ENCODE measurements at regions not wholly inside any gene's neighbourhood (a gene's known extent, or its start where the extent isn't known, plus 50 kb on each side); places are given as distances from the start of the nearest gene placed in this dataset.
A peak's percentile ranks its signal among the peaks of the same experiment; 100 is the strongest.
"Not testable (repeated sequence)": the region's sequence is repeated elsewhere in the genome, so short reads cannot be mapped to it uniquely, and the experiment has no call there.

DNA sequence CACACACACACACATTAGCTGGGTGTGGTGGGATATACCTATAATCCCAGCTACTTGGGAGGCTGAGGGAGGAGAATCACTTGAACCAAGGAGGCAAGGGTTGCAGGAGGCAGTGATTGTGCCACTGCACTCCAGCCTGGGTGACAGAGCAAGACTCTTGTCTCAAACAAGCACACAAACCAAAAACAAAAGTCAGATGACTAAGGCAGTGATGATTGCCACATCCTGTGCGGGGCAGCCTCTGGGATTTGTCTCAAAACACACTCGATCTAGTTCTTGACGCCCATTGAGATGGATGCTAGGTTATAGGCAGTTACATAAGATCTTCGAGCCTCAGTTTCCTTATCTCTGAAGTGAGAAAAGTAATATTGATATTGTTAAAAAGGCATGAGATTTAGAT lies 57.8 kb upstream of the NBPF8 start:
- DNase-seq, result peak; percentile 90
- H3K27ac Mint-ChIP-seq; H3K36me3 Mint-ChIP-seq (ENCODE audit: low read depth); intact Hi-C loops (cut with micrococcal nuclease); H3K4me1 Mint-ChIP-seq; H3K4me3 Mint-ChIP-seq; H3K27me3 Mint-ChIP-seq; H3K9me3 Mint-ChIP-seq: not testable (repeated sequence)

DNA sequence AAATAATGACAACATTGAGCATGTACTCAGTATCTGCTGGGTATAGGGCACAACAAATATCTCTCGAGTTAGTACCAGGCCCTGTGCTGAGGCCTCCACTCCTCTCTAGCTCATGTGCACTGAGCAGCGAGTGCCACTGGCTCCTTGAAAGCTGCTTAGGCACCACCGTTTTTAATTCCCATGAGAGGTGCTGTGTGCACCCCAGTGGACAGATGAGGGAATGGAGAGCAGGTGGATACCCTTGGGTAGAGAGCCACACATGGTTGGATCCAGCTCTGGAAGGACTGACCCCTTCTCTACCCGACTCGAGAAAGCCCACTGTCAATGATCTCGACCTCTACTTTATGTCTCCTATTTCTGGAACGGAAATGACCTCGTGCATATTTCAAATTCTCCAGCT lies 58.7 kb upstream of the NBPF8 start:
- H3K4me1 Mint-ChIP-seq; H3K27ac Mint-ChIP-seq; H3K9me3 Mint-ChIP-seq; H3K27me3 Mint-ChIP-seq; intact Hi-C loops (cut with micrococcal nuclease); H3K4me3 Mint-ChIP-seq; H3K36me3 Mint-ChIP-seq (ENCODE audit: low read depth): not testable (repeated sequence)
- peak; percentile 65 for DNase-seq

- H3K27ac Mint-ChIP-seq, result peak overlapping the region; percentile 97
- DNase-seq, result peak; percentile 85
- H3K4me1 Mint-ChIP-seq; H3K9me3 Mint-ChIP-seq; intact Hi-C loops (cut with micrococcal nuclease); H3K36me3 Mint-ChIP-seq (ENCODE audit: low read depth); H3K27me3 Mint-ChIP-seq: not testable (repeated sequence)
- peak overlapping the region; percentile 85 for H3K4me3 Mint-ChIP-seq
Measured at GRCh38 chr1:120354618-120355184, 60.1 kb upstream of the NBPF8 start.

GRCh38 chr1:120342231-120343073 lies 72.4 kb upstream of the NBPF8 start:
- intact Hi-C loops (cut with micrococcal nuclease); H3K27me3 Mint-ChIP-seq; H3K9me3 Mint-ChIP-seq; H3K36me3 Mint-ChIP-seq (ENCODE audit: low read depth); H3K4me1 Mint-ChIP-seq: not testable (repeated sequence)
- Mint-ChIP-seq H3K27ac (peak overlapping the region; percentile 82), H3K4me3 (peak overlapping the region; percentile 78)
- peak; percentile 78 for DNase-seq

GRCh38 chr1:120341756-120342155 lies 73.1 kb upstream of the NBPF8 start:
- H3K4me1 Mint-ChIP-seq; H3K36me3 Mint-ChIP-seq (ENCODE audit: low read depth); H3K27me3 Mint-ChIP-seq; intact Hi-C loops (cut with micrococcal nuclease); H3K9me3 Mint-ChIP-seq: not testable (repeated sequence)
- H3K4me3 Mint-ChIP-seq, result peak overlapping the region; percentile 85
- H3K27ac Mint-ChIP-seq, result peak overlapping the region; percentile 89
- peak; percentile 70 for DNase-seq

DNA sequence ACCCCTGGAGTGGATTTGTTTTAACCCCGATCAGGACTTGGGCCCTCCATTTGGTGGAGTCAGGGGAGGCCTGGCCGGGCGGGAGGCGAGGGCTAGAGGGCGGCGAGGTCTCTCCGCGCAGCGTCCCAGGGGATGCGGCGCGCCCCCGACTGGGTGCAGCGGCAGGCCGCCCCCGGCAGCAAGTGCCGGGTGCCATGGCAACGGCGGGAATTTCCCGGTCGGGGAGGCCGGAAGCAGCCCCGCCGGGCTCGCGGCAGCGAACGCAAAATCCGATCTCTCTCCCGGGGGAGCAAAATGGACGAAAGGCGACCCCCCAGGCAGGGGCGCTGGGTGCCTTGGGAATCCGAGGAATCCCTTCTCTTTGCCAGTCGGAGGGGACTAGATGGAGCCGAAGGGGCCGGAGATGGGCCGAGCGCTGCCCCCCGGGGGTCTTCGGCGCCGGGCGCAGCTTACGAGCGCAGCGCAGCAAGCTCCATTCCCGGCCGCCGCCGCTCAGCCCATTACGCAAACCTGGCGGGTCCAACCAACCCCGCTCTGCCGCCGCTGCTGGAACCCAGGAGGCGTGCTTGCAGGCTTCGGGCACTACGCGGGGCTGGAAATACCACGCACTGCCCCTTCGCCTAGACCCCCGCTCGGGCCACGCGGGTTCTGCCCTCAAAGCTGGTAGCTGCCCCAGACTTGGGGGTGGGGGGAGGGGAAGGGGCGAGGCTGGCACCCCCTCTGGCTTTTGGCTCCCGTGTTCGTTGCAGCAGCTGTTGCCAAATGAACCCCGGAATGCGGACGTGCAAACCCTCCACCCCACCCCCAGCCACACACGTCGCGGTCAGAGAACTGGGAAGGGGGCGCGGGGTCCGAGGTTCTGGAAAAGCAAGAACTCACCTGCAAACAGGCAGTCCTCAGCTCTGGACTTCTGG lies 73.7 kb upstream of the NBPF8 start:
- peak; percentile 87 for DNase-seq
- H3K27me3 Mint-ChIP-seq; H3K9me3 Mint-ChIP-seq; intact Hi-C loops (cut with micrococcal nuclease); H3K4me1 Mint-ChIP-seq; H3K36me3 Mint-ChIP-seq (ENCODE audit: low read depth): not testable (repeated sequence)
- Mint-ChIP-seq H3K27ac (peak overlapping the region; percentile 89), H3K4me3 (peak overlapping the region; percentile 85)

DNA sequence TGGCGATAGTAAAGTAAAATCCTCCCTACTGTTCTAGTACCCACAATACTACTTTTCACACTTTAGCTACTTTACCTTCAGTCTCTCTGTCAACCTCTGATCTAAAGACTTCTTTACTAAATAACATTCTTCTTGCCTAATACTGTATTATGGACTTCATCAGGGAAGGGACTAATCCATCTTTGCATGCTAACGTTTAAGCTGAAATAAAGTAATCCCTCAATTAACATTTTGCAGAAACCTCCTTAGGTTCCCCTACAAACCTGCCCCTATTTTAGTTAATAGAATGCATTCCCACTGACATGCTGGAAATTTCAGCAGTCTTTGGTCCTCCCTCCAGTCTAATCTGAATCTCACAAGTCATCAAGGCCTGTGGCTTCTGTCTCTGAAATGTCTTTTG lies 99.1 kb upstream of the NBPF8 start:
- H3K4me3 Mint-ChIP-seq; H3K27me3 Mint-ChIP-seq; intact Hi-C loops (cut with micrococcal nuclease); H3K27ac Mint-ChIP-seq; DNase-seq; H3K9me3 Mint-ChIP-seq; H3K36me3 Mint-ChIP-seq (ENCODE audit: low read depth); H3K4me1 Mint-ChIP-seq: not testable (repeated sequence)

DNA sequence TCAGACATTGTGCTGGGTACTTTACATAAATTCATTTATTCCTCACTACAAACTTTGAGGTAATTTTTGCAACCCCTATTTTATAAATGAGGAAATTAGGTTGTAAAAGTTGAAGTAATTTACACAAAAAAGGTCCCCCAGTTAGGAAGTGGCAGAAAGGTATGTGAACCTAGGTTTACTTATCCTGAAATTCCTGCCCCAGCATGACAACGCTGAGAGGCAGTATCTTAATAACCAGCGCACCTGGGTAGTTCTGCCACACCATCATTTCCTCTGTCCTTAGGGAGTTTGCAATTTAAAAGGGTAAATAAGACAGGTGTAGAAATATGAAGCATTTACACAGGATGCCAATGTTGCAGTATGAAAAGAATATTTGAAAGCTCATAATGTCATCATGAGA lies 102.9 kb upstream of the NBPF8 start:
- H3K27me3 Mint-ChIP-seq; H3K9me3 Mint-ChIP-seq; H3K4me1 Mint-ChIP-seq; H3K4me3 Mint-ChIP-seq; H3K36me3 Mint-ChIP-seq (ENCODE audit: low read depth); H3K27ac Mint-ChIP-seq; DNase-seq; intact Hi-C loops (cut with micrococcal nuclease): not testable (repeated sequence)

DNA sequence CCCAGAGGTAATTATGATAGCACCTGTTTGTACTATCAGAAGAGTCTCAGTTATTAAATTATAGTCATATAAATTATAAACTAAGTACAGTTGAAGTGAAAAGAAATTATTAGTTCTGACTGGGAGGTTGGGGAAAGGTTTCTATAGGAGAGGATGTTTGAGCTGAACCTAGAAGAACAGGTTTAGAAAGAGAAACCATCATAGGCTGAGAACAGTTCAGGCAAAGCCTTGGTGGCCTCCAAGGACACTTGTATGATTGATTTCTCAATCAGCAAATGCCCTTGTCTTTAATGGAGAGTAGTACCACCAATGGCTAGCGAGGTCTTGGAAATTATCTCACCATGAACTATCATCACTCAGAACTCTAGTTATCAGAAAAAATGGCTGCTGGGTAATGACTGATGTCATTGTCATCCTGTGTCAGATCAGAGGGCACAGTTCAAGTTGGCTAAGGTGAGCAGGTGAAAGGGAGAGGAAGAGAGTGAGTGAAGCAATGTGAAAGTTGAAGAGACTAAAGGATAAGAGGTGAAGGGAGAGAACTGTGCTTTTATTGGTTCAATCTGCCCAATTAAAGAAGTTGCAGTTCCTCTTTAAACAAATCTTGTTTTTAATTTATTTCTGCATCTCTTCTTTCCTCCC lies 105.8 kb upstream of the NBPF8 start:
- H3K9me3 Mint-ChIP-seq; H3K27ac Mint-ChIP-seq; H3K4me3 Mint-ChIP-seq; H3K36me3 Mint-ChIP-seq (ENCODE audit: low read depth); H3K4me1 Mint-ChIP-seq; intact Hi-C loops (cut with micrococcal nuclease); DNase-seq; H3K27me3 Mint-ChIP-seq: not testable (repeated sequence)

- H3K36me3 Mint-ChIP-seq (ENCODE audit: low read depth); H3K27me3 Mint-ChIP-seq; H3K4me1 Mint-ChIP-seq; H3K9me3 Mint-ChIP-seq; DNase-seq; H3K27ac Mint-ChIP-seq; H3K4me3 Mint-ChIP-seq; intact Hi-C loops (cut with micrococcal nuclease): not testable (repeated sequence)
Measured at GRCh38 chr1:120305046-120305445, 109.8 kb upstream of the NBPF8 start.

- H3K4me1 Mint-ChIP-seq; H3K9me3 Mint-ChIP-seq; H3K4me3 Mint-ChIP-seq; H3K36me3 Mint-ChIP-seq (ENCODE audit: low read depth); H3K27ac Mint-ChIP-seq; H3K27me3 Mint-ChIP-seq; DNase-seq; intact Hi-C loops (cut with micrococcal nuclease): not testable (repeated sequence)
Measured at GRCh38 chr1:120304341-120304740, 110.5 kb upstream of the NBPF8 start.

- H3K4me1 Mint-ChIP-seq; intact Hi-C loops (cut with micrococcal nuclease); H3K27ac Mint-ChIP-seq; H3K4me3 Mint-ChIP-seq; H3K36me3 Mint-ChIP-seq (ENCODE audit: low read depth); DNase-seq; H3K27me3 Mint-ChIP-seq; H3K9me3 Mint-ChIP-seq: not testable (repeated sequence)
Measured at GRCh38 chr1:120299433-120300057, 115.3 kb upstream of the NBPF8 start.

DNA sequence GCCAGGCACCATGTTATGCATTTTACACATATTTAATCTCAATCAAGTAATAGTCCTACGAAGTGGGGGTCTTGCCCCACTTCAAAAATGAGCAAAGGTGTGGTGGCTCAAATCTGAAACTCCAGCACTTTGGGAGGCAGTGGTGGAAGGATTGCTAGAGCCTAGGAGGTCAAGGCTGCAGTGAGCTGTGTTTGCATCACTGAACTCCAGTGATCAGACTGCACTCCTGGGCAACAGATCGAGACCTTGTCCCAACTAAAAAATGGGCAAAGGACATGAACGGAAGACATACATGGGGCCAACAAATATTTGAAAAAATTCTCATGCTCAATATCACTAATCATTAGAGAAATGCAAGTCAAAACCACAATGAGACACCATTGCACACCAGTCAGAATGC lies 116.3 kb upstream of the NBPF8 start:
- H3K27ac Mint-ChIP-seq; H3K9me3 Mint-ChIP-seq; intact Hi-C loops (cut with micrococcal nuclease); H3K4me3 Mint-ChIP-seq; DNase-seq; H3K27me3 Mint-ChIP-seq; H3K4me1 Mint-ChIP-seq; H3K36me3 Mint-ChIP-seq (ENCODE audit: low read depth): not testable (repeated sequence)
